ENCODE measurements at regions not wholly inside any gene's neighbourhood (a gene's known extent, or its start where the extent isn't known, plus 50 kb on each side); places are given as distances from the start of the nearest gene placed in this dataset.

DNA sequence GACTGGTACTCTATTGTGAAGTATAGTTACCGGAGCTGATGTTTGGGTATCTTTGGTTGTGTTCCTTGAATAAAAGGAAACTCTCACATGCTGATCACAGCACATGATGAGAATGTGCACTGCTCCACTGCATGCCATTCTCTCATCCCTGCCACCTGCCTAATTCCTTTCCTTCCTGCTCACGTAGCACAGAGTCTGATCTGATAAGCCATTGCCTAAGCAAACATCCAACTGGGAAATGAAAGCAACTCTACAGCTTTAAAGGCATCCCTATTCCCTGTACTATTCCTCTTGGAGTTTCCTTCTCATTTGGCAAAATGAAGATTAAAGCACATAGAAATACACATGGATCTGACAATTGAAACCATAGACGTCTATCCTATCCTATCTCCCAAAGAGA lies 359.8 kb downstream of the C3orf38 start:
- Histone ChIP-seq H3K27me3 (no peaks in the 10 kb centered on the region), H3K4me1 (no peaks in the 10 kb centered on the region), H3K27ac (no peak overlapping the region), H3K4me3 (no peak overlapping the region), H3K36me3 (no peaks in the 10 kb centered on the region), H3K9me3 (no peaks in the 10 kb centered on the region)
- DNase-seq = no peak
- TF ChIP-seq POLR2AphosphoS5 (IDR thresholded peaks at IDR 0.05) (no peak), POLR2A (IDR thresholded peaks at IDR 0.05) (no peak), EP300 (IDR thresholded peaks at IDR 0.05) (no peak)
- TF ChIP-seq, protein P1, sequence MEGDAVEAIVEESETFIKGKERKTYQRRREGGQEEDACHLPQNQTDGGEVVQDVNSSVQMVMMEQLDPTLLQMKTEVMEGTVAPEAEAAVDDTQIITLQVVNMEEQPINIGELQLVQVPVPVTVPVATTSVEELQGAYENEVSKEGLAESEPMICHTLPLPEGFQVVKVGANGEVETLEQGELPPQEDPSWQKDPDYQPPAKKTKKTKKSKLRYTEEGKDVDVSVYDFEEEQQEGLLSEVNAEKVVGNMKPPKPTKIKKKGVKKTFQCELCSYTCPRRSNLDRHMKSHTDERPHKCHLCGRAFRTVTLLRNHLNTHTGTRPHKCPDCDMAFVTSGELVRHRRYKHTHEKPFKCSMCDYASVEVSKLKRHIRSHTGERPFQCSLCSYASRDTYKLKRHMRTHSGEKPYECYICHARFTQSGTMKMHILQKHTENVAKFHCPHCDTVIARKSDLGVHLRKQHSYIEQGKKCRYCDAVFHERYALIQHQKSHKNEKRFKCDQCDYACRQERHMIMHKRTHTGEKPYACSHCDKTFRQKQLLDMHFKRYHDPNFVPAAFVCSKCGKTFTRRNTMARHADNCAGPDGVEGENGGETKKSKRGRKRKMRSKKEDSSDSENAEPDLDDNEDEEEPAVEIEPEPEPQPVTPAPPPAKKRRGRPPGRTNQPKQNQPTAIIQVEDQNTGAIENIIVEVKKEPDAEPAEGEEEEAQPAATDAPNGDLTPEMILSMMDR (IDR thresholded peaks at IDR 0.05) = no peak
- ATAC-seq (ENCODE audit: low FRiP score in 2 of 2) = no peak
- 78 to 80% methylated on average over 3 of the region's 3 CpGs for WGBS, 2 donors

DNA sequence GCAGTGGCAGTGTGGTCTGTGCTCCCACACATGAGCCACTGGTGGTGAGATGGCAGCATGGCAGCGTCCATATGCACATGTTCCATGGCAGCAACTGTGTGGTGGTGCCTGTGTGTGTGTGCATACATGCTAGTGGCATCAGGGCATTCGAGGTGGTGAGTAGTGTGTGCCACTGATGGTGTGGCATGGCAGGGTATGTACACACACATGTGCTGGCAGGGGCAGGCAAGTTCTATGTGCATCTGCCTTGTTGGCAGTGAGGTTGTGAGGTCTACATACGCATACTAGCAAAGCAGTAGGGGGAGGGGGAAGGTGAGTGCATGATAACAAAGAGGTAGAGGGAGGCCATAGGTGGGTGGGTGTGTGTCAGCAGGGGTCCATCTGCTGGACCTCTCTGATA lies 378.7 kb downstream of the C3orf38 start:
- 85 to 92% methylated on average over 1 to 3 of the region's 3 CpGs for WGBS, 2 donors
- no peaks in the 10 kb centered on the region for H3K4me1 ChIP-seq
- H3K9me3 ChIP-seq = peaks cover 0 to 5% (median 0%) of the 10 kb centered on the region in 4 donors
- no peaks in the 10 kb centered on the region for H3K36me3 ChIP-seq
- H3K4me3 ChIP-seq = no peak overlapping the region
- ATAC-seq (ENCODE audit: low FRiP score in 2 of 2) (peak in 1 of 2 donors; percentile 35), DNase-seq (no peak)
- H3K27me3 ChIP-seq = no peaks in the 10 kb centered on the region
- H3K27ac ChIP-seq = no peak overlapping the region
- TF ChIP-seq POLR2A (IDR thresholded peaks at IDR 0.05) (no peak), EP300 (IDR thresholded peaks at IDR 0.05) (no peak), POLR2AphosphoS5 (IDR thresholded peaks at IDR 0.05) (no peak)
- TF ChIP-seq, protein P1 (IDR thresholded peaks at IDR 0.05) = no peak

- no peaks in the 10 kb centered on the region for H3K9me3 ChIP-seq
- WGBS, 2 donors = 66% methylated on average over 4 of the region's 4 CpGs
- no peak for DNase-seq
These were observed 384.8 kb downstream of the C3orf38 start for GRCh38 chr3:88534534-88534933.

DNA sequence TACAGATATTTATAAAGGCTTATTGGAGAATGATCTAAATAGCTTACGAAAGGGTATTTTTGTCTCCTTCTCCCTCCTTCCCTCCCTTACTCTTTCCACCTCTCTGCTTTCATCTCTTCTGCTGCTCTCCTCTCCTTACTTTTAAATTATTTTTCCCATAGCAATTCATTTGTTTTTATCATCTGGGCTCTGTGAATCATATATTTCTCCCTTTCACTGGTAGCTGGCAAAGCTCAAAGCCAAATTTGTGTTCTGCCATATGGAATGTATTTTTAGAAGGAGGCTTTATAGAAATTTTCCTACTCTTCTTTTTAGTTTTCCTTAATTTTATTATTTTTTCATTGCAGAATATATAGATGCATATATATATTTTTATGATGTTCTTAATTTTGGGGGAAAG lies 385.8 kb downstream of the C3orf38 start:
- Histone ChIP-seq H3K4me1 (no peaks in the 10 kb centered on the region), H3K27ac (no peak overlapping the region), H3K27me3 (no peaks in the 10 kb centered on the region), H3K9me3 (no peaks in the 10 kb centered on the region), H3K4me3 (no peak overlapping the region), H3K36me3 (no peaks in the 10 kb centered on the region)
- 94 to 100% methylated on average over 1 of the region's 1 CpG for WGBS, 2 donors
- TF ChIP-seq POLR2A (IDR thresholded peaks at IDR 0.05) = no peak
- no peak for TF ChIP-seq EP300 (IDR thresholded peaks at IDR 0.05)
- TF ChIP-seq POLR2AphosphoS5 (IDR thresholded peaks at IDR 0.05) = no peak
- TF ChIP-seq, protein P1 (IDR thresholded peaks at IDR 0.05) = no peak
- DNase-seq = no peak
- no peak for ATAC-seq (ENCODE audit: low FRiP score in 2 of 2)

More at GRCh38 chr3:88534534-88534933, 384.8 kb downstream of the C3orf38 start:
- no peaks in the 10 kb centered on the region for H3K27me3 ChIP-seq
- H3K4me3 ChIP-seq = no peak overlapping the region
- TF ChIP-seq POLR2A (IDR thresholded peaks at IDR 0.05) = no peak
- TF ChIP-seq, protein P1 (IDR thresholded peaks at IDR 0.05) = no peak
- TF ChIP-seq EP300 (IDR thresholded peaks at IDR 0.05) = no peak
- TF ChIP-seq POLR2AphosphoS5 (IDR thresholded peaks at IDR 0.05) = no peak
- ATAC-seq (ENCODE audit: low FRiP score in 2 of 2) = no peak
- no peaks in the 10 kb centered on the region for H3K36me3 ChIP-seq
- H3K4me1 ChIP-seq = no peaks in the 10 kb centered on the region
- no peak overlapping the region for H3K27ac ChIP-seq

- TF ChIP-seq POLR2AphosphoS5 (IDR thresholded peaks at IDR 0.05) = no peak
- no peak for TF ChIP-seq POLR2A (IDR thresholded peaks at IDR 0.05)
- no peak for TF ChIP-seq EP300 (IDR thresholded peaks at IDR 0.05)
- TF ChIP-seq, protein P1 (IDR thresholded peaks at IDR 0.05) = no peak
- Histone ChIP-seq H3K4me1 (no peaks in the 10 kb centered on the region), H3K27ac (no peak overlapping the region), H3K4me3 (no peak overlapping the region), H3K27me3 (no peaks in the 10 kb centered on the region), H3K36me3 (no peaks in the 10 kb centered on the region), H3K9me3 (peaks cover 0 to 3% (median 0%) of the 10 kb centered on the region in 4 donors)
- DNase-seq = no peak
- ATAC-seq (ENCODE audit: low FRiP score in 2 of 2) = no peak
These were observed 393.2 kb downstream of the C3orf38 start for GRCh38 chr3:88542916-88543315.

All from upper lobe of left lung (tissue), 6 donors.